ENCODE measurements at regions not wholly inside any gene's neighbourhood (a gene's known extent, or its start where the extent isn't known, plus 50 kb on each side); places are given as distances from the start of the nearest gene placed in this dataset.
"Not testable (repeated sequence)": the region's sequence is repeated elsewhere in the genome, so short reads cannot be mapped to it uniquely, and the experiment has no call there.

GRCh38 chr16:58793366-58793765 lies 59.2 kb upstream of the GOT2 start:
- no peak for TF ChIP-seq CTCF (IDR thresholded peaks at IDR 0.05; ENCODE audit: low read depth, low read length)
- no peak for DNase-seq (ENCODE audit: extremely low read depth, low read depth)

GRCh38 chr16:58792188-58792587 lies 58.1 kb upstream of the GOT2 start:
- no peak for DNase-seq (ENCODE audit: extremely low read depth, low read depth)
- no peak for TF ChIP-seq CTCF (IDR thresholded peaks at IDR 0.05; ENCODE audit: low read depth, low read length)

- DNase-seq (ENCODE audit: extremely low read depth, low read depth): not testable (repeated sequence)
Observed at GRCh38 chr16:58790816-58791557, 56.9 kb upstream of the GOT2 start.

GRCh38 chr16:58789351-58789750 lies 55.2 kb upstream of the GOT2 start:
- no peak for TF ChIP-seq CTCF (IDR thresholded peaks at IDR 0.05; ENCODE audit: low read depth, low read length)
- no peak for DNase-seq (ENCODE audit: extremely low read depth, low read depth)
